Globus pallidus (tissue), 1 donor: ENCODE measurements at regions not wholly inside any gene's neighbourhood (a gene's known extent, or its start where the extent isn't known, plus 50 kb on each side); places are given as distances from the start of the nearest gene placed in this dataset.

ENCODE experiments used
- DNase-seq: peaks from one replicate; pipeline ENCODE4 v3.0.0-alpha.2; 2015; ENCODE audit warnings: low spot score

GRCh38 chr21:27132266-27132665, 165.4 kb upstream of the ADAMTS5 start:
- DNase-seq, result no peak

DNA sequence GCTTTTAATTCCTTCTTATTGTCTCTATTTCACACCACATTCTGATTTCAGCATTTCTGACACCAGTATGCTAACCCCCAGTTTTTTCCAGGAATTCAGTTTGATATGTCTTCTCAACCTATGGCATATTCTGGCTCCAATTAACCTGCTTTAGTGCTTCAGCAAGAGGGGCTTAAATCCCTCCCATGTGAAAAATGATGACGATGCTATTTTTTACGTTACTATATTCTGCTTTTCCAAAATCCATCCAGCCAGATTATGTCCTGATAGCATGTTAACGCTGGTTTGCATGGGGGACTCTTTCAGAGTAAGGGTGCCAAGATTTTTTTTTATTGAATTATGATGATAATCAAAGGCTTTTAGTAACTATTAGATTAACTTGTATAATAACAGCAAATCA, 163.3 kb upstream of the ADAMTS5 start:
- DNase-seq, result no peak

DNA sequence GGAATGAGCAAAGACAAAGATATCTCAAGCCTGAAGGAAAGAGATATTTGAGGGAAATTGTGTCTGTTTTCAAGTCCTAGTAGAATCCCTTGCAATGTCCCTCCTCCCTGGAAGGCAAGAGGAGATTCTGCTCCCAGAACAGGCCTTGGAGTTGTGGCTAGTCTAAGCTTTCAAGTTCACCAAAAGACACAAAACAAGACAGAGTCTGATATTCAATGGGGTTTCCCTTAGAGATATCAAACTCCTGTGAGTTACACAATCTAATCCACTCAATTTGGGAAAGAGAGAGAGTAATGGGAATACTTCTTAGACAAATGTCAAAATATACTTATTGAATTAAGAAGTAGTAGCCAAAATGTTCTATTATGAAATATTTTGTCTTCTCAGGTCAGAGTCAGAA, 162.8 kb upstream of the ADAMTS5 start:
- DNase-seq, result no peak

DNA sequence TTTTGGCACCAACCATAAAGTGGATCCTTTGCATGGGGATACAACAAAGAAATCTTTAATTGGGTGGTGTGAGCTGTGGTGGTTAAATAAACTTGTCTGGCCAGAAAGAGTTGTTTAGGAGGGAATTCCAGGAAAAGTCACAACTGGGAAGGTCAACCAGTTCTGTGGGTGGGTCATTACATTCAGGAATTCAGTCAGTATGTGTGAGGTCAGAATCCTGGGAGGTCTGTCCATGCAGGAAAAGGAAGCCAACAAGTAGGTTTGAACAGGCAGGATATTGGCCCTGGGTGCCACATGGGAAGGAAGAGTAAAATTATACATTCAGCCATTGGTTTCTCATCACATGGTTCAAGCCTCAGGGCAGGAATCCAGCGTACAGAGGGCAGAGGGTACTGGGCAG, 162.3 kb upstream of the ADAMTS5 start:
- DNase-seq, result no peak

DNA sequence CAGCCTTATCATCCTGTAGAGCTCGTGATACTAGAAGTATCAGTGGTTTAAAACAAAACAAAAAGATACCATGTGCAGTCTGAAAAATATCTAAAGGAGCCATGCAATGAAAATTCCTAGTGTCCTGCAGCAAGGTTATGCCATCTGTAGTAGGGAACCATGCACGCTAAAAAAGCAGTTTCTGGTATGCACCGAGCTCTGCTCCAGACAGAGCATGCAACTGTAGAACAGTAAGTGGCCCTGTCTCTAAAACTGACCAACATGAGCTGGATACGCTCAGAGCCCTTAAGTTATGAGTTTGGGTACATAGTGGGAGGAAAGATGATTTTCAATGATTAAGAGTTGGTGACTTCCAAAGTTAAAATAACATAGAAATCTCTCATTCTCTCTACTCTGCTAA, 159.3 kb upstream of the ADAMTS5 start:
- DNase-seq, result no peak

- DNase-seq, result no peak
Observed at GRCh38 chr21:27122686-27123085, 155.8 kb upstream of the ADAMTS5 start.

- no peak for DNase-seq
Observed at GRCh38 chr21:27114111-27114510, 147.2 kb upstream of the ADAMTS5 start.

DNA sequence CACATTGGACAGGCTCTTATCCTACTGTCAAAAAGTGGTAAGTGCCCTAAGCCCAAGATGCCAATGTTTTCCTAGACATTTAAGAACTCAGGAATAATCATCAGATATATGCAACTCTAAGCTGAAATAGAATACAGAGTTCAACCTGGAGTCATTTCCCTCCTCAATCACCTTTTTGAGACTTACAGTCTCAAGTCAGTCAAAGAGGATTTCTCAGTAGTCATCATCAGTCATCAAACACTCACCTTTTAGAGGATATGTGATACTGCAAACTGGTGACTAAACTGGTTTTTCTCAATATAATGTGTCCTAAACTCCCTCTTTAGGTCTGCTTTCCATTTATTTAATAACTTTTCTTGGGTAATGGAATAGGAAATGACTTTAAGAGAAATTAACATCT, 145.3 kb upstream of the ADAMTS5 start:
- DNase-seq, result no peak

DNA sequence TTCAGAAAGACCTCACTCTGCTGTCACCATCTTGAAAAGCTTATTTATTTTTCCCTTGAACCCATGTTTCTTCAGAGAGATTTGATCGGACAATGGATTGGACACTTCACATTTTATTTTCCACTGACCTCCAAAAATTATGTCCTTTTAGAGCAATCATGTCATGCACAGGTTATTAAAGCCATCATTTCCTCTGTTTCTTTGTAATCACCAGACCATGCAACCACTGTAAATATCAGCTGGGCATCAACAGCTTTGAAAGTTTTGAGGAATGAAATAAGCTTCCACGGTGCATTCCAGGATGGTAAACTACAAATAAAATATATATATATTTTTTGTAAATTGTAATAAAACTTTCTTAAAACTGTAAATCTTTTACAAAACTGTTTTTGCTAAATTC, 144.1 kb upstream of the ADAMTS5 start:
- no peak for DNase-seq

- DNase-seq, result no peak
Observed at GRCh38 chr21:27108701-27109100, 141.8 kb upstream of the ADAMTS5 start.

GRCh38 chr21:27108228-27108627, 141.3 kb upstream of the ADAMTS5 start:
- DNase-seq, result no peak

DNA sequence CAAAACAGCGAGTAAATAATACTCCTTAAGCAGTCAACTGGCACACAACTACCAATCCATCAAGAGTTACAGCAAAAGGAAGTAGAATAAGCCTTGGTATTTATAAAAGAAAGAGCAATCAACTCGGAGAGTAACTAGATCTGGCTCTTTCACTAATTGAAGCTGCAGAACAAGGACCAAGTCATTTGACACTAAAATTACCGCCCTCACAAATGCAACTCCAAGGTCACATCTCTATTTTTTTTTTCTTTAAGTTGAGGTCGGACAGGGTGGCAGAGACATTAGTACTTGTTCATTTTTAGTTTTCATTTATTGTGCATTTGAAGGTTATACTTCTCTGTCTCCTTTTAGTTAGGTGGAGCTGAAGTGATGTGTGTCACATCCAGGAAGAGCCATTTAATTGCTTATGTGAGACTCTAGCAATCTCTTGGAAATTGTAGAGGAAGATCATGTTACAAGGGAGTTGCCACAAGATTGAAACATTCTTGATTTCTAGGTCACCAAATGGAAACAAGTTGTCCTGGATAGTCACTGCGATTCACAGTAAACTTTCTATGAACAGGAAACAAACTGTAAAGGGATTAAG, 138.1 kb upstream of the ADAMTS5 start:
- DNase-seq, result no peak

- DNase-seq, result no peak
Observed at GRCh38 chr21:27103768-27104167, 136.9 kb upstream of the ADAMTS5 start.

- no peak for DNase-seq
Observed at GRCh38 chr21:27101523-27101922, 134.6 kb upstream of the ADAMTS5 start.

DNA sequence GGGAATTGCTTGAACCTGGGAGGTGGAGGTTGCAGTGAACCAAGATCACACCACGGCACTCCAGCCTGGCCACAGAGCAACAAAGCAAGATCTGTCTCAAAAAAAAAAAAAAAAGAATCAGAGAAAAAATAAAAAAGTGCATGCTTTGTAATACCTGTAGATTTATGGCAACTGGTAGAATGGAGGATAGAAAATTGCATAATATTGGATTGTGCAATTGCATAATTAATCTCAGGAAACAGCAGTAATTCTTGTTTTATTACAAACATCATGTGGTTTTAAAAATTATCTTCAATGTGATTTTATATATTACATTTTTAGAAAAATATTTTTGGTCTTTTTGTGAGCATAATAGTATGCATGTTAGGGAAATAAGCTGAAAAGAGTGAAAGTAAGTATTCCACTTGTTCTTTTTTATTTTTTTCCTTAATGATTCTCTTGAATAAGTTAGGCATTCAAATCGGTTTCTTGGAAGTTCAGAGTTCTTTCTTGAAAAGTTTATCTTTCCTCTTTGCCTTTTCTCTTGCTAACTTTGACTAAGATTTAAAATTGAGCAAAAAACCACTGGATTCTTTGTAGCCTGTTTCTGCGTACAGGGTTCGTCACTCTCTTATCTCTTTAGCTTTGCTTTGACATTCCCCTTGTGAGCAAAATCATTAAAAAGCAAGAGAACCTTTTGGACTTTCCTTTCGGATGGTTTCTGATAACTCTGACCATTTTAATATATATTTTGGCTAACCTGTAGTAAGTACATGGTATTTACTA, 127.5 kb upstream of the ADAMTS5 start:
- DNase-seq, result no peak

GRCh38 chr21:27086630-27087029, 119.7 kb upstream of the ADAMTS5 start:
- DNase-seq, result no peak

DNA sequence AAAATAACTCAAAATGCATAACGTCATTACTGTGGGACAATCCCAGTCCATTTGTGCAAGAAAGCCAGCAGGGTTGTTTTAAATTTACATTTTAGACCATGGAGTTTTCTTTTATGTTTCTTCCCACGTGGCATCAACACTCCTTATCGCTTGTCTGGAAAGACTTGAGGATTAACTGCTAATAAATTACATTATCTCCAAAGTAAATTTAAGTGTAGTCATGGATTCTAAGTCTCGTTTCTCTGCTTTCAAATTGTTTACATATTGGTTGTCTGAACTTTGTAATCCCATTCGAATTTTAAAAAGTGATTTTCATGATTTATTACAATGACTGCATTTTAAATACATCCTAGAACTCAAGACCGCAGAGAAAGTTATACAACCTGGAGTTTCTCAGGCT, 119.3 kb upstream of the ADAMTS5 start:
- no peak for DNase-seq

GRCh38 chr21:27085387-27085786, 118.5 kb upstream of the ADAMTS5 start:
- no peak for DNase-seq

DNA sequence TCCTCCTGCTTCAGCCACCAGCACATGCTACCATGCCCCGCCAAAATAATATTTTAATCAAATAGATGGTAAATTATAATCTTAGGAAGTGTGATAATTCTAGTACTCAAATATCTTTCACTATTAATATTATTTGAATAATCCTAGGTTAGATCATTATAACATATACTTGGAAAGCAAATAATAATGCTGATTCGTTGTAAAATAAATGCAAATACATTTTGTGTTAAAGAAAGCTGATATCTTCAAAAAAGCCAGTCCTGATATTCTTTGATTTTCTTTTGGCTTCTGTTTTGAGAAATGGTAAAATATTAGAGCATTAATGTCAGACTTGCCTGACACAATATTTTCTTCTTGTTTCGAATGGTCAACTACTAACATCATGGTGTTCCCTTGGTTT, 116.3 kb upstream of the ADAMTS5 start:
- no peak for DNase-seq

DNA sequence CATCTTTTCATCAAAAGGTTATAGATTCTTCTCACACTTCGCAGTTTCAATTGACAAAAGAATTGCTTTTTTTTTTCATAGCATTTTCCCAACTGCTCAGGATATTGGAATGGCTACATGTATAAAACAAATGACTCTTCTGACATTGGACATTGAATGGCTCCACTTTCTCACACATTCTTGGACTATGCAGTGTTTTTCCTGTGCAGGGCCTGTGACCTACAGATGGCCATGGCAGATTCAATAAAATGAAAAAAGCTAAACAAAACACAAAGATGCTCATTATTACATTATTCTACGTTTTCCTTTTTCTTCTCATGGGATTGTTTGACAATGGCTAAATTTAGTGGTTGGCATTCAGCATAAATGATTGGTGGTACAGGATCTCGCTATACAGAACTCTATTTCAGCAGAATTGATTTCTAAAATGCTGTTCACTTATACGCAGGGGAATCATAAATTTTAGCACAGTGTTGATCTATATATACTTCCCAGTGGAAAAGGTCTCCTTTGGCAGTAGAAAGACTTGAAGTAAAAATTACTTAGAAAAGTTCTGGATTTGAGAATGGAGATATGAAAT, 115.6 kb upstream of the ADAMTS5 start:
- DNase-seq, result no peak

- no peak for DNase-seq
Observed at GRCh38 chr21:27079636-27080240, 112.8 kb upstream of the ADAMTS5 start.

DNA sequence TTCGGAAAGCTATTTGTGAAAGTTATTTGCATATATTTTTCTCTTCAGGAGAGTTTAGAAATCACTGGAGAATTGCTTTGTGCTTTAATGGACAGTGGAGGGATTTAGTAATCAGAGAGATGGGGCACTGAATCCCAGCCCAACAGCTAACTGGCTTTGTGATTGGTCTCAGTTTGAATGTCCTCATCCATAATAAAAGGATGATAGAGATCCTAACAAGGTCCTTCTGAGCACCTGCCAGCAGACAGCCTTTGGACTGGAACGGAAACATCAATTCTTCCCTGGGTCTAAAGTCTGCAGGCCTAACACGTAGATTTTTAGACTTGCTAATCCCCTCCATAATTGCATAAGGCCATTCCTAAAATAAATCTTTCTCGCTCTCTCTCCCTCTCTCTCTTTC, 112.0 kb upstream of the ADAMTS5 start:
- no peak for DNase-seq

GRCh38 chr21:27077501-27077900, 110.6 kb upstream of the ADAMTS5 start:
- no peak for DNase-seq
